C4-2B (cell line): ENCODE measurements at regions not wholly inside any gene's neighbourhood (a gene's known extent, or its start where the extent isn't known, plus 50 kb on each side); places are given as distances from the start of the nearest gene placed in this dataset.
"Not testable (repeated sequence)": the region's sequence is repeated elsewhere in the genome, so short reads cannot be mapped to it uniquely, and the experiment has no call there.

Experiments used
- H3K27ac ChIP-seq: fragments of 450-650 bp; 2 replicates; pipeline ENCODE4 v1.5.1; 2017
- ZFX ChIP-seq: fragments of 450-650 bp; IDR thresholded peaks from 2 replicates; pipeline ENCODE4 v1.6.1; 2017
- TF ChIP-seq, protein P1 (sequence below): fragments of 450-650 bp; conservative IDR thresholded peaks from 2 replicates; pipeline ENCODE4 v1.5.1; 2017; ENCODE audit warnings: mild to moderate bottlenecking

DNA sequence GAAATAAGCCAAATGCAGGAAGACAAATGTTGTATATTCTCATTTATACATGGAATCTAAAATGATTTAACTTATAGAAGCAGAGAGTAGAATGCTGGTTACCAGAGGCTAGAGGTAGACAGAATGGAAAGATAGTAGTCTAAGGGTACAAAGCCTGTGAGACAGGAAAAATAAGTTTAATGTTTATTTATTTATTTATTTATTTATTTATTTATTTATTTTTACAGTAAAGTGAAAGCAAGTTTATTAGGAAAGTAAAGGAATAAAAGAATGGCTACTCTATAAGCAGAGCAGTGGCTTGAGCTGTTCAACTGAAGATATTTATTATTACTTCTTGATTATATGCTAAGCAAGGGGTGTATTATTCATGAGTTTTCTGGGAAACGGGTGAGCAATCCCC, 203.2 kb downstream of the LAS1L start:
- TF ChIP-seq, protein P1, sequence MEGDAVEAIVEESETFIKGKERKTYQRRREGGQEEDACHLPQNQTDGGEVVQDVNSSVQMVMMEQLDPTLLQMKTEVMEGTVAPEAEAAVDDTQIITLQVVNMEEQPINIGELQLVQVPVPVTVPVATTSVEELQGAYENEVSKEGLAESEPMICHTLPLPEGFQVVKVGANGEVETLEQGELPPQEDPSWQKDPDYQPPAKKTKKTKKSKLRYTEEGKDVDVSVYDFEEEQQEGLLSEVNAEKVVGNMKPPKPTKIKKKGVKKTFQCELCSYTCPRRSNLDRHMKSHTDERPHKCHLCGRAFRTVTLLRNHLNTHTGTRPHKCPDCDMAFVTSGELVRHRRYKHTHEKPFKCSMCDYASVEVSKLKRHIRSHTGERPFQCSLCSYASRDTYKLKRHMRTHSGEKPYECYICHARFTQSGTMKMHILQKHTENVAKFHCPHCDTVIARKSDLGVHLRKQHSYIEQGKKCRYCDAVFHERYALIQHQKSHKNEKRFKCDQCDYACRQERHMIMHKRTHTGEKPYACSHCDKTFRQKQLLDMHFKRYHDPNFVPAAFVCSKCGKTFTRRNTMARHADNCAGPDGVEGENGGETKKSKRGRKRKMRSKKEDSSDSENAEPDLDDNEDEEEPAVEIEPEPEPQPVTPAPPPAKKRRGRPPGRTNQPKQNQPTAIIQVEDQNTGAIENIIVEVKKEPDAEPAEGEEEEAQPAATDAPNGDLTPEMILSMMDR: no peak
- no peak for TF ChIP-seq ZFX
- H3K27ac ChIP-seq: no peak overlapping the region

DNA sequence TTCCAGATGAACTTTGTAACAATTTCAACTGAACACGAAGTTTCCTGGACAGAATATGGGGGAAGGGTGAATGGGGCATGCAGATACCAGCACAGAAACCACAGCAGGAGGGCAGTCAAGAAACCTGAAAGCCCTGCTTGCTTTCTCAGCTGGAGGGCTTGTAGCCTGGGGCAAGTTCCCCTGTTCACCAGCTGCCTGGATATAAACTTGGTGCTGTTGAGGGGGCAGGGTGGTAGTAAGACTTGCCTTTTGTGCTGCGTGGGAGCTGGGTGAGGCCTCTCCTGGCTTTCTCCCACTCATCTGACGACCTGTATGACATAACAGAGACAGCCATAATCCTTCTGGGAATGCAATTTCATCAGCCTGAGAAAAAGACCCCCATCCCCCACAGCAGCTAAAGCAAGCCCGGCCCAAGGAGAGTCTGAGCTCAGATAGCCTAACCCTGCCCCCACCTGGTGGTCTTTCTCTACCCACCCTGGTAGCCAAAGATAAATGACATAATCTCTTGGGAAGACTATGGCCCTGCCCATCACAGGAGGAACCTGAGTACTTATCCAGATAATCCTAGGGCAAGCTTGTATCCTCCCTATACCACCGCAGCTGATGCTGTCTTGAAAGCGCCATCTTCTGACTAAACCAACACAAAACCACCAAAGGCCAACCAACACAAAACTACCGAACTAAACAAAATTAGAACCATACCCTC, 234.3 kb downstream of the LAS1L start:
- TF ChIP-seq, protein P1: no peak
- no peak overlapping the region for H3K27ac ChIP-seq

DNA sequence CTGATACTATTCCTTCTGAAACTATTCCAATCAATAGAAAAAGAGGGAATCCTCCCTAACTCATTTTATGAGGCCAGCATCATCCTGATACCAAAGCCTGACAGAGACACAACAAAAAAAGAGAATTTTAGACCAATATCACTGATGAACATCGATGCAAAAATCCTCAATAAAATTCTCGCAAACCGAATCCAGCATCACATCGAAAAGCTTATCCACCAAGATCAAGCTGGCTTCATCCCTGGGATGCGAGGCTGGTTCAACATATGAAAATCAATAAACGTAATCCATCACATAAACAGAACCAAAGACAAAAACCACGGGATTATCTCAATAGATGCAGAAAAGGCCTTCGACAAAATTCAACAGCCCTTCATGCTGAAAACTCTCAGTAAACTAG, 251.7 kb downstream of the LAS1L start:
- not testable (repeated sequence) for H3K27ac ChIP-seq

DNA sequence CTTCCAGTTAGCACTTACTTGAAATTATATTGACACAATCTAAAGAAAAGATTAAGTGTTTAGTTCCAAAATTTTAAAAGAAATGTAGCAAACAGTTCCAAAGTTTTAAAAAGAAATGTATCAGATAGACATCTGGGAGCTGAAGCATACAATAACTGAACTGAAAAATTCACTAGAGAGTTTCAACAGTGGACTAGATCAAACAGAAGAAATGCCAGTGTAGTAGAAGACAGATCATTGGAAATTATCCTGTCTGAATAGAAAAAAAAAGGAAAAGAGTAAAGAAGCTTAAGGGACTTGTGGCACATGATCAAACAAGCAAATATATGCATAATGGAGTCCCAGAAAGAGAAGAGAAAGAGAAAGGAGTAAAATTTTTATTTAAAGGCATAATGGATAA, 261.4 kb downstream of the LAS1L start:
- no peak overlapping the region for H3K27ac ChIP-seq
- TF ChIP-seq ZFX: no peak
- TF ChIP-seq, protein P1: no peak

DNA sequence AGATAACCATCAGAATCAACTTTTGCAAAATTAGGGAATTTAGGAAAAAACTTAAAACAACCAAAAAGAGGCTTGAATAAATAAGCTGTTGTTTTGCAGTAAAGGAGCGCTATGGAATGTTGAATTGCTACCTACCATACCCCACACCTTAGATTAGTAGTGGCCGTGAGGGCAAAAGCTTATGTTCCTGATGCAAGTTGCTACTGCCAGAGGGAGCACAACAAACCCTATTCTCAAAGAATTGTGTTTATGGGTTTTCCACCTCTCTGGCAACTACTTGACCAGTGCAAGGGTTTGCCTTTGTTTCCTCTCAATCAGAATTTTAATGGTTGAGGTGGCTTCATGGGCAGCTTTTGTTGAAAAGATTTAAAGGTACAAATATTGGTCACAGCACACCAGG, 268.1 kb downstream of the LAS1L start:
- no peak overlapping the region for H3K27ac ChIP-seq
- TF ChIP-seq, protein P1: no peak
- TF ChIP-seq ZFX: no peak

DNA sequence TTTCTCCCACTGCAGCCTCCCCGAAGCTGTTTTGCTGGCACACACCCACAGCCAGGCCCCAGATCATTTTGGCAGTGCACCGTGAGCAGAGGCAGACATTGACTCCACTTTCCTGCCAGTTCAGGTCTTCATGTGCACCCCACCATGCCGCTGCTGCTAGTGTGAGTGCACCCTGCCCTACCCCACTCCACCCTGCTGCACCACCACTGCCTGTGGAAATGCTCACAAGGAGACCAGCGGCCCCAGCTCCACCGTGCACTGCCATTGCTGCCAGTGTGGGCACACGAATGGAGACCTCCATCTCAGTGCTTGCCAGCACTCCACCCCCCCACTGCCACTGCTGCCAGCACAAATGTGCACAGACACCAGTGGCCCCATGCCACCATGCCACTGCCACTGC, 277.6 kb upstream of the ZC4H2 start:
- no peak for TF ChIP-seq ZFX
- TF ChIP-seq, protein P1: no peak
- H3K27ac ChIP-seq: no peak overlapping the region

DNA sequence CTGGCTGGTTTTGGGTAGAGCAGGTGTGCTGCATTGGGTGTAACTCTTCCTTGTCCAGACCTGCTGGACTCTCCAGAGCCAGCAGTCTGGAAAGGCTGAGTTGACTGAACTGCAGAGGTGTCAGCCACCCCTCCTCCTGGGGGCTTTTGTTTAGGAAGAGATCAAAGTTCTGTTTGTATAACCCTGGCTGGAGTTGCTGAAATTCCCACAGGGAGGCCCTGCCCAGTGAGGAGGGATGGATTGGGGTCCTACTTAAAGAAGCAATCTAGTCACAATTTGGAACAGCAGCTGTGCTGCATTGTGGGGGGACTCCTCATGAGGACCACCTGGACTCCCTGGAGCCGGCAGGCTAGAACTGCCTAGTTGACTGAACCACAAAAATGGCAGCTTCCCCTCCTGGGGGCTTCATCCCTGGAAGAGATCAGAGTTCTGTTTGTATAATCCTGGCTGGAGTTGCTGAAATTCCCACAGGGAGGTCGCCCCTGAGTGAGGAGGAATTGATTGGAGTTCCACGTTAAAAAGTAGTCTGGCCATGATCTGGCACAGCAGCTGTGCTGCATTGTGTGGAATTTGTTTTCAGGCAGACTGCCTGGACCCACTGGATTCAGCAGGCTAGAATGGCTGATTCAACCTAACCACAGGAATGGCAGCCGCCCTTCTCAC, 264.9 kb upstream of the ZC4H2 start:
- H3K27ac ChIP-seq: no peak overlapping the region
- TF ChIP-seq, protein P1: no peak
- no peak for TF ChIP-seq ZFX

DNA sequence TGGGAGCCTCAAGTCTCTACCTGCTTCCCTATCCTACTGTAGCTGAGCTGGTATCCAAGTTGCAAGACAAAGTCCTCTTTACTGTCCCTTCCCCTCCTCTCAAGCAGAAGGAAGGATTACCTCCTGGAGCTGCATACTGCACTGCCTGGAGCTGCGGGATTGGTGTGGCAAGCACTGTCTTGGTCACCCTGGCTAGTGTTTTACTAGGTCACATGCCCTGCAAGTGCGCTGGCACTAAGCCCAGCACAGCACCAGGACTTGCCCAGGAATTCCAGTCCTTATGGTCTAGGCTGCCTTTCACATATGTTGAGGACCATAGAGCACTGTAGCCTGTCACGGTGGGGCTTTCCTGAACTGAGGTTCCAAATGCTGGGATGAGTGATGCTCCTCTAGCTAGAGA, 227.3 kb upstream of the ZC4H2 start:
- H3K27ac ChIP-seq: no peak overlapping the region
- TF ChIP-seq ZFX: no peak
- TF ChIP-seq, protein P1: no peak
